Thymus (tissue), 11 donors: ENCODE measurements at regions not wholly inside any gene's neighbourhood (a gene's known extent, or its start where the extent isn't known, plus 50 kb on each side); places are given as distances from the start of the nearest gene placed in this dataset.

Experiments used
- DNase-seq, 9 donors: peaks; one replicate each; pipeline ENCODE4 v3.0.0-alpha.2; 2013; ENCODE audit warnings: low spot score in 9 of 9, low read depth in 6 of 9, missing footprints in 1 of 9
- H3K27ac ChIP-seq, 2 donors: one replicate each; pipeline ENCODE4 v1.5.1; 2013; ENCODE audit warnings: control low read depth in 1 of 2, low read depth in 1 of 2, low read length in 1 of 2, mild to moderate bottlenecking in 1 of 2, moderate library complexity in 1 of 2
- H3K27me3 ChIP-seq, 2 donors: one replicate each; pipeline ENCODE4 v1.5.1; 2013; ENCODE audit warnings: low read length in 1 of 2; ENCODE audit not compliant: control insufficient read depth in 2 of 2, insufficient read depth in 1 of 2
- H3K36me3 ChIP-seq, 2 donors: one replicate each; pipeline ENCODE4 v1.5.1; 2013; ENCODE audit warnings: low read length in 1 of 2, mild to moderate bottlenecking in 1 of 2, moderate library complexity in 1 of 2; ENCODE audit not compliant: control insufficient read depth in 2 of 2, insufficient read depth in 2 of 2
- H3K4me1 ChIP-seq, 2 donors: one replicate each; pipeline ENCODE4 v1.5.1; 2013; ENCODE audit warnings: low read length in 2 of 2; ENCODE audit not compliant: control insufficient read depth in 2 of 2, insufficient read depth in 2 of 2
- H3K4me3 ChIP-seq, 2 donors: one replicate each; pipeline ENCODE4 v1.5.1; 2013; ENCODE audit warnings: low read length in 2 of 2, control low read depth in 1 of 2, mild to moderate bottlenecking in 1 of 2
- H3K9me3 ChIP-seq, 2 donors: one replicate each; pipeline ENCODE4 v1.5.1; 2013; ENCODE audit warnings: low read length in 1 of 2, mild to moderate bottlenecking in 1 of 2; ENCODE audit not compliant: control insufficient read depth in 2 of 2, insufficient read depth in 1 of 2
- WGBS: extraction: QIAGEN DNeasy Blood & Tissue Kit; methylation state at CpG from one replicate; pipeline ENCODE4 v1.1.7; 2013; 5-methylcytosine and 5-hydroxymethylcytosine counted together
- donor health status: healthy.

DNA sequence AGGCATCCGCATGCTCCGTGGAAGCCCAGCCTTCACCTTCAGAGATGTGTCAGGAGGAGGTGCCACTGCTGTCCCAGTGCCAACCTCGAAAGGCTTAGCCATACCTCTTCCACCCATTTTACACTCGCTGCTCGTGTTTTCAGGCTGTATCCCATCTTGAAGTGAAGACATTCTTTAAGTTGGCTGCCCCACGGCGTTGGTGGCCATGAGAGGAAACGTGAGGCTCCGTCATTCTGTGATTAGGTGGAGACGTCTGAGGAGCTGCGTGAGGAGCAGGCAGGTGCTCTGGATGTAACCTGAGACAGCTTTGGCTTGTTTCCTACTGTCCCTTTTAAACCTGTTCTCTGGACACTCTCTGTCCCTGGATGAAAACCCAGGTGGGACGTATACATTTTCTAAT is 159.9 kb upstream of the RNF32 start:
- H3K36me3 ChIP-seq = no peaks in the 10 kb centered on the region
- H3K27ac ChIP-seq = no peak overlapping the region
- no peak for DNase-seq
- H3K9me3 ChIP-seq = no peaks in the 10 kb centered on the region
- peaks cover 0 to 3% of the 10 kb centered on the region in 2 donors for H3K27me3 ChIP-seq
- H3K4me1 ChIP-seq = no peaks in the 10 kb centered on the region
- H3K4me3 ChIP-seq = no peak overlapping the region
- 85% methylated on average over 12 of the region's 12 CpGs for WGBS

DNA sequence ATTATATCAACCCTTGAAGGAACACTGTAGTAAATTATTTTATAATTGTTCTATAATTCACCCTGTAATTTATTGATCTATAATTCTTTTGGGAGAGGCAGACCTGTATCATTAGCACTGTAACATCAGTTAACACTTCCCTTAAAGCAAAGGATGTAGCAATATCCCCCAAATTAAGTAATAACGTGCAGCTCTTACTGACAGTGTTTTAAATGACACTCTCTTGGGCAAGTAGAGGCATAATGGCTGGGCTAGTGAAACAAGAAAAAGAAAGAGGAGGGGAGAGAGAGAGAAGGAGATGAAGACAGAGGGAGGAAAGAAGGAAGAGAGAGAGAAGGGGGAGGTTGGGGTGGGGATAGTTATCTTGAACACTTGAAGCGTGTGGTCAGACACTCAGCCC is 161.0 kb upstream of the RNF32 start:
- WGBS = 85% methylated on average over 2 of the region's 2 CpGs
- Histone ChIP-seq H3K27me3 (peaks cover 0 to 6% of the 10 kb centered on the region in 2 donors), H3K4me3 (no peak overlapping the region), H3K4me1 (no peaks in the 10 kb centered on the region), H3K36me3 (no peaks in the 10 kb centered on the region), H3K27ac (no peak overlapping the region), H3K9me3 (no peaks in the 10 kb centered on the region)
- DNase-seq = no peak

DNA sequence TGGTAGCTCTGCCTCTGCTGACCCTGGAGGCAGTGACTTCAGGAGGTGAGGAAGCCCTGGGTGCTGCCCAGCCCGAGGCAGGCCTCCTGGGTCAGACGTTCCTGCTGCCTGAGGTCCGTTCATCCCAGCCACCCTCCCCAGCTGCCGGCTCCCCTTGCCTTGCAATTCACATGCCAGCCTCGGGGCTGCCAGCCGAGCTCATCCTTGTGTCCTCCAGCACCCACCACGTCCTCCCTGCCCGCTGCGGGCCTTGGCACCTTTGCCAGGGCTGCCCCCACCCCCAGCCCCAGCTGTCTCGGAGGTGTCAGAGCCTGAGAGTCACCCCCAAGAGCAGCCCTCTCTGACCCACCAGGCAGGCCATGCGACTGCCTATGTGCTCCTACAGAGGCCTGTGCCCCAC is 162.1 kb upstream of the RNF32 start:
- Histone ChIP-seq H3K27me3 (peaks cover 0 to 6% of the 10 kb centered on the region in 2 donors), H3K27ac (no peak overlapping the region), H3K9me3 (no peaks in the 10 kb centered on the region), H3K4me1 (no peaks in the 10 kb centered on the region), H3K4me3 (no peak overlapping the region), H3K36me3 (no peaks in the 10 kb centered on the region)
- DNase-seq = no peak
- WGBS = 87% methylated on average over 11 of the region's 11 CpGs

DNA sequence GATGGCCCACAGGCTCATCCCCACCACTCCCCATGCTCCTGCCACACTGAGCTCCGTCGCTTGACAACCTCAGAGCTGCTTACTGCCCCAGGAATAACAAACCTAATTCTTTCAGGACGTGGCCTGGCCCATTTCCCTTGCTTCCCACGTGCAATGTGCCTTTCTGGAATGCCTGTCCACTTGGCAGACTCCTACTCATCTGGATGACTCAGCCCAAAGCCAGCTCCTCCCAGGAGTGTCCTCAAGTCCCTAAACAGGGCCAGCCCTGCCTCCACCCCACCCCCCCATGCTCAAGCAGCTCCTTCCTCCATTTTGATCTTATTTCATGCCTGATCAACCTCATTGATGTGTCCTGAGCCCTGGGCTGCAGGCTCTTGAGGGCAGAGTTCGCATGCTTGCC is 164.9 kb upstream of the RNF32 start:
- Histone ChIP-seq H3K27ac (no peak overlapping the region), H3K4me1 (no peaks in the 10 kb centered on the region), H3K4me3 (no peak overlapping the region), H3K9me3 (no peaks in the 10 kb centered on the region), H3K27me3 (peaks cover 0 to 6% of the 10 kb centered on the region in 2 donors), H3K36me3 (no peaks in the 10 kb centered on the region)
- 80% methylated on average over 5 of the region's 5 CpGs for WGBS
- no peak for DNase-seq

DNA sequence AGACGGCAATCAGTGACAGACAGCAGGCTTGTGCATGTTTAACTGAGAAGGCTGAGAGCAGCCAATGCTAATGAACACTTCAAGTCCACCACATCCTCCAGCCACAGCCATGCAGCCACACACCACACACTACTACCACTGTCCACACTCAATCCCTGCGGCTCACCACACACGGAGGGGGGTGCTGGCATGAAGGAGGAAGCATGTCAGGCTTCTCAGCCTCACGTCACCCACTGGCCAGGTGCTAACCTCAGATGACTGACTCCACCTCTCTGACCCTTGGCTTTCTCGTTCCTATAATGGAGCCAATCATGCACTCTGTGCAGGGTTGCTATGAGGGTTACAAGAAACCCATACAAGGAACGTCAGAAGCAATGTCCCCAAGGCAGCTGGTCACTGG is 165.4 kb upstream of the RNF32 start:
- Histone ChIP-seq H3K27ac (no peak overlapping the region), H3K4me1 (no peaks in the 10 kb centered on the region), H3K4me3 (no peak overlapping the region), H3K9me3 (no peaks in the 10 kb centered on the region), H3K27me3 (peaks cover 0 to 6% of the 10 kb centered on the region in 2 donors), H3K36me3 (no peaks in the 10 kb centered on the region)
- WGBS = 69% methylated on average over 6 of the region's 6 CpGs
- DNase-seq = no peak

DNA sequence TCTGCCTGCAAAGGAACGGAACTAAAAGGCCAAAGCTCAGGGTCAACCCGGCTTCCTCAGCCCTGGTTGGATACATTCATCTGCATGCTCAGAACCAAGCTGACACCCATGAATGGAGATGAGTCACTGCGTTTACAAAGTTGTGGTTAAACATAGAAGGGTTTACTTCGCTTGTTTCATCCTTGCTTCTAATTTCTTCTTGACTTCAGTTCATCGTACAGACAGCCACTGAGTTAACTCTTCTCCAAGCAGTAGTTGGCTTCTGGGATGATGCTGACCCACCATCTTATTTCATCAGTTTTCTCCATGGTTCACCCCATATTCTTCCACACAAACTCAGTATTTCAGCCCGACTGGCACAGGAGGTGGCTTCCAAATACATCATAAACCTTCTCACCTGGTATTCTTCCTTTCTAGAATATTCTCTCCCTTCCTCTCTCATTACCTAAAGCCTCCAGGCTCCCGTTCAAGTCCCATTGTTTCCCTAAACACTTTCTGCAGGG is 166.3 kb upstream of the RNF32 start:
- Histone ChIP-seq H3K4me1 (no peaks in the 10 kb centered on the region), H3K4me3 (no peak overlapping the region), H3K27me3 (peaks cover 0 to 6% of the 10 kb centered on the region in 2 donors), H3K27ac (no peak overlapping the region), H3K9me3 (no peaks in the 10 kb centered on the region), H3K36me3 (no peaks in the 10 kb centered on the region)
- WGBS = 88% methylated on average over 7 of the region's 7 CpGs
- DNase-seq = no peak

DNA sequence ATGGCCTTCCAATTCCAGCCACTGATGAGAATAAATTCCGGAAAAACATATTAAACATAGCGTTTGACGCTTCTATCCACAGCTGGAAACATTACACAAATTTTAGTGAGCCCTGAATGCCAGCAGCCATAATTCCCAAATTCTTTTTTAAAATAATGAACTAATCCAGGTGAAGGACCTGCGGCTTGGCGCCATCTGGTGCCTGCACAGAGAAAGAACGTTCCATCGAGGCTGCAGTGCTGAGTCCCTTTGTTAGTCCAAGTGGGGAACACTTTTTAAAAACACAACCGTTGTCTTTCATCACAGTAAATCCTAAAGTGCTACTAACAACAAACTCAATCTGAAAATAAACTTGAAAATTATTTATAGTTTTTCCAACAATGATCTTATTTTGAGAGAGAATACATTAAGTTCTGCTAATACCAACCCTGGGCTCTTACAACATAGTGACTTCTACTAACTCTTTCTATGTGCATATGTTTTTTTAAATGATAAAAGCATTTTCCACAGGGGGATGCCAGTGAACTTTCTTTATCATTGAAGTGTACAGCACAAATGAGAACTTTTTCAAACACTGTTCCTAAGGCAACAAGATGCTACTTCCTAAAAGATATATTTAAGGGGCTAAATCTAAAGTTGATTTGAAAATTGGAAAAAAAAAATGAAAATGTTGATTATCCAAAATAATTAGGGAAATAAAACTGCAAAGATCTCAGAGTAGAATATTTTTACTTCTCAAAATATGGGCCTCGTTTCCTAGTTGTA is 166.9 kb upstream of the RNF32 start:
- no peaks in the 10 kb centered on the region for H3K9me3 ChIP-seq
- H3K36me3 ChIP-seq = no peaks in the 10 kb centered on the region
- peaks cover 0 to 5% of the 10 kb centered on the region in 2 donors for H3K27me3 ChIP-seq
- no peaks in the 10 kb centered on the region for H3K4me1 ChIP-seq
- 21% methylated on average over 9 of the region's 9 CpGs for WGBS
- no peak overlapping the region for H3K27ac ChIP-seq
- peak in 4 of 9 donors; percentile 3 to 22 (median 11) for DNase-seq
- H3K4me3 ChIP-seq = no peak overlapping the region

DNA sequence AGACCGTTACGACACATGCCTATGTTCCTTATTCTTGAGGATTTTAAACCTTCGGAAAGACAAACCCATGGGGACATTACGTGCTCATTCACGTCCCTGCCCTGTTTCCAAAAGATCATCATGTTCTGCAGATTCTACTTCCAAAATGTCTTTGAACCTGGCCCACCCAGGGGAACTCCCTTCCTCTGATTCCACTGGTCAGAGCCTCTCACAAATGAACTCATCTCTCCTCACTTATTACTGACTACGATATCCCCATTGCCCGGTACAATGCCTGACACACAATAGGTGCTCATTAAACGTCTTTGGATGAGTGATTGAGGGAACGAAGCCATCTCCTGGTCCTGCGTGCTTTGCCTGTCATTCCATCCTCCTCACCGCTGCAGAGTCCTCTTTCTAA is 168.3 kb upstream of the RNF32 start:
- DNase-seq = no peak
- 93% methylated on average over 11 of the region's 11 CpGs for WGBS
- Histone ChIP-seq H3K27ac (no peak overlapping the region), H3K36me3 (no peaks in the 10 kb centered on the region), H3K9me3 (no peaks in the 10 kb centered on the region), H3K27me3 (peaks cover 0 to 4% of the 10 kb centered on the region in 2 donors), H3K4me1 (no peaks in the 10 kb centered on the region), H3K4me3 (no peak overlapping the region)

DNA sequence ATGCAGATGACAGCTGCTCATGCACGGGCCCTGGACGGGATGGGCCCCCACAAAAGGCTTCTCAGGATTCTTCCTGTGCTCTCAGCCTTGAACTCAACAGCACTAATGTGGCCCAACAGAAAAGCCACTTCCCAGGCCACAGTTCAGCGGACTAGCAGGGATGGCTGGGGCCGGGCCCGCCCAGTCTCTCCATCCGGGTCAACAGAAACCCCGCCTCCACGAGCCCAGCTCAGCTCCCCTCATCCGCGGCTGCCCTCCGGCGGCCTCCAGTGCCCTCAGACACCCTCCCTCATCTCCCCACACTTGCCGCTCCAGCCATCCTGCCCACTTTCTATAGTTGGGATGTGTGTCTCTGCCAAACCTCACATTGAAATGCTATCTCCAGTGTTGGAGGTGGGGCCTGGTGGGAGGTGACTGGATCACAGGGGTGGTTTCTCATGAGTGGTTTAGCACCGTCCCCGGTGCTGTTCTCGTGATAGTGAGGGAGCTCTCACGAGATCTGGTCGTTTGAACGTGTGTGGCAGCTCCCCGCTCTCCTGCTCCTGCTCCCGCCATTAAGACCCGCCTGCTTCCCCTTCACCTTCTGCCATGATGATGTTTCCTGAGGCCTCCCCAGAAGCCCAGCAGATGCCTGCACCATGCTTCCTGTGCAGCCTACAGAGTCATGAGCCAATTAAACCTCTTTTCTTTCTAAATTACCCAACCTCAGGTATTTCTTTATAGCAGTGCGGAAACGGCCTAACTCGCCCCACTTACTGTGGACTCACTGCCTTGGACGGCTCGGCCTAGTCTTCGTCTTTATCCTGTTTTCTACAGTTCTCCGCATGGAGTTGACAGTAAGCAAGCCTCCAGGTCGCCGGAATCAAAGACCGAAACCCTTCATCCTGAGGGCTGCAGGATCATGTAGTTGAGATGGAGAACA is 169.9 kb upstream of the RNF32 start:
- H3K4me1 ChIP-seq = no peaks in the 10 kb centered on the region
- H3K4me3 ChIP-seq = no peak overlapping the region
- no peak overlapping the region for H3K27ac ChIP-seq
- H3K36me3 ChIP-seq = no peaks in the 10 kb centered on the region
- no peaks in the 10 kb centered on the region for H3K9me3 ChIP-seq
- DNase-seq = no peak
- 96% methylated on average over 32 of the region's 32 CpGs for whole genome bisulfite sequencing
- H3K27me3 ChIP-seq = peaks cover 0 to 7% of the 10 kb centered on the region in 2 donors
